A549 (cell line): ENCODE measurements at regions not wholly inside any gene's neighbourhood (a gene's known extent, or its start where the extent isn't known, plus 50 kb on each side); places are given as distances from the start of the nearest gene placed in this dataset.

Experiments
- ATAC-seq, 2 experiments: fragments of 200-7000 bp in 1 of 2; fragments of >200 bp in 1 of 2; cut with Nextera tagmentation in 1 of 2; cut with Tn5 transposase in 1 of 2; 3 replicates each; pipeline versions ENCODE4 v1.8.0 to v1.9.1; 2018 to 2020; ENCODE audit warnings: mild to moderate bottlenecking in 1 of 2, moderate library complexity in 1 of 2
- CTCF ChIA-PET: fragments of 300-600 bp; sonication (Branson Sonifier 250); formaldehyde crosslinking; extraction: SDS; loops from one replicate; lab custom pipeline; 2021; ENCODE audit warnings: antibody characterized with exemption, inconsistent platforms; lab: Yijun Ruan, JAX
- POLR2A ChIA-PET: fragments of 350-600 bp; formaldehyde crosslinking; extraction: SDS; loops from one replicate; lab custom pipeline; 2021; ENCODE audit warnings: antibody characterized with exemption, inconsistent platforms; lab: Yijun Ruan, JAX
- DNase-seq, 2 experiments: peaks; one replicate each; pipeline versions ENCODE4 v3.0.0 to v3.0.0-alpha.2; 2011 to 2016; ENCODE audit warnings: low read depth in 1 of 2, low spot score in 1 of 2
- FAIRE-seq: peaks from 2 replicates; lab custom pipeline; 2011; peaks lifted over from hg19 to GRCh38; lab: Jason Lieb, UNC
- H3K27ac ChIP-seq, 2 experiments: fragments of >200 bp; sonication (Bioruptor Twin); formaldehyde crosslinking; 3 replicates each; pipeline ENCODE4 v1.5.1; 2016 to 2017
- H3K4me1 ChIP-seq: fragments of >200 bp; sonication (Bioruptor Twin); formaldehyde crosslinking; 3 replicates; pipeline ENCODE4 v1.6.1; 2016
- H3K4me2 ChIP-seq: fragments of >200 bp; sonication (Bioruptor Twin); formaldehyde crosslinking; 3 replicates; pipeline ENCODE4 v1.6.1; 2016
- H3K4me3 ChIP-seq: fragments of >200 bp; sonication (Bioruptor Twin); formaldehyde crosslinking; 3 replicates; pipeline ENCODE4 v1.5.1; 2016
- H3K9me3 ChIP-seq: fragments of >200 bp; sonication (Bioruptor Twin); formaldehyde crosslinking; 3 replicates; pipeline ENCODE4 v1.6.1; 2016
- CEBPB ChIP-seq, 2 experiments: fragments of >200 bp in 1 of 2; sonication (Bioruptor Twin) in 1 of 2; formaldehyde crosslinking in 1 of 2; IDR thresholded peaks; 2 replicates each; pipeline ENCODE4 v1.6.1; 2012 to 2016
- ELK1 ChIP-seq: fragments of 150-350 bp; IDR thresholded peaks from 2 replicates; pipeline ENCODE4 v1.6.1; 2014; ENCODE audit warnings: low read depth, mild to moderate bottlenecking, low read length
- EP300 ChIP-seq, 2 experiments: fragments of >200 bp; sonication (Bioruptor Twin); formaldehyde crosslinking; IDR thresholded peaks; 2 replicates in 1 of 2; 3 replicates in 1 of 2; pipeline ENCODE4 v1.6.1; 2016 to 2017
- ESRRA ChIP-seq: fragments of 150-350 bp; IDR thresholded peaks from 2 replicates; pipeline ENCODE4 v1.6.1; 2014; ENCODE audit warnings: mild to moderate bottlenecking, low read length, borderline replicate concordance
- FOXS1 ChIP-seq: fragments of 250-450 bp; sonication (Bioruptor Pico); IDR thresholded peaks from 2 replicates; pipeline ENCODE4 v1.5.0; 2020; ENCODE audit warnings: mild to moderate bottlenecking, moderate library complexity
- GATA3 ChIP-seq: IDR thresholded peaks from 2 replicates; pipeline ENCODE4 v1.6.1; 2012; ENCODE audit warnings: borderline replicate concordance
- HDAC2 ChIP-seq: fragments of 200-600 bp; sonication (generic); IDR thresholded peaks from 2 replicates; pipeline ENCODE4 v1.6.1; 2016
- HES2 ChIP-seq: fragments of >200 bp; sonication (Bioruptor Twin); formaldehyde crosslinking; IDR thresholded peaks from 2 replicates; pipeline ENCODE4 v1.6.1; 2016
- HEYL ChIP-seq: fragments of 250-450 bp; sonication (Bioruptor Pico); IDR thresholded peaks from 2 replicates; pipeline ENCODE4 v1.8.0; 2021; ENCODE audit warnings: mild to moderate bottlenecking, moderate library complexity
- HMGXB4 ChIP-seq: fragments of 250-450 bp; sonication (Bioruptor Pico); IDR thresholded peaks from 2 replicates; pipeline ENCODE4 v1.5.0; 2021; ENCODE audit warnings: mild to moderate bottlenecking, moderate library complexity, borderline replicate concordance
- MAX ChIP-seq: IDR thresholded peaks from 2 replicates; pipeline ENCODE4 v1.6.1; 2012
- NPAS2 ChIP-seq: fragments of 250-450 bp; sonication (Bioruptor Pico); IDR thresholded peaks from 2 replicates; pipeline ENCODE4 v1.8.0; 2022; ENCODE audit warnings: mild to moderate bottlenecking, moderate library complexity, borderline replicate concordance
- RARB ChIP-seq: fragments of 250-450 bp; sonication (Bioruptor Pico); IDR thresholded peaks from 2 replicates; pipeline ENCODE4 v1.8.0; 2021; ENCODE audit warnings: mild to moderate bottlenecking, moderate library complexity
- RNF2 ChIP-seq: fragments of 200-600 bp; sonication (generic); IDR thresholded peaks from 2 replicates; pipeline ENCODE4 v1.6.1; 2016; ENCODE audit warnings: low read depth, mild to moderate bottlenecking, antibody characterized with exemption, moderate library complexity, borderline replicate concordance
- SMC3 ChIP-seq: fragments of >200 bp; sonication (Bioruptor Twin); formaldehyde crosslinking; IDR thresholded peaks from 3 replicates; pipeline ENCODE4 v1.6.1; 2018; ENCODE audit warnings: inconsistent platforms
- SREBF2 ChIP-seq: fragments of 450-650 bp; IDR thresholded peaks from 2 replicates; pipeline ENCODE4 v1.6.1; 2014; ENCODE audit warnings: mild to moderate bottlenecking, moderate library complexity
- TFCP2L1 ChIP-seq: fragments of 250-450 bp; sonication (Bioruptor Pico); IDR thresholded peaks from 2 replicates; pipeline ENCODE4 v1.5.0; 2021; ENCODE audit warnings: mild to moderate bottlenecking
- TP53 ChIP-seq: fragments of 250-450 bp; sonication (Bioruptor Pico); IDR thresholded peaks from 2 replicates; pipeline ENCODE4 v1.5.0; 2021; ENCODE audit warnings: mild to moderate bottlenecking, moderate library complexity
- ZFP36 ChIP-seq: fragments of 450-650 bp; IDR thresholded peaks from 2 replicates; pipeline ENCODE4 v1.6.1; 2014; ENCODE audit warnings: borderline replicate concordance; ENCODE audit not compliant: partially characterized antibody
- ZNF302 ChIP-seq: fragments of 250-450 bp; sonication (Bioruptor Pico); IDR thresholded peaks from 2 replicates; pipeline ENCODE4 v1.9.0; 2021; ENCODE audit warnings: inconsistent platforms, mild to moderate bottlenecking, moderate library complexity
- ZSCAN20 ChIP-seq: fragments of 250-450 bp; sonication (Bioruptor Pico); IDR thresholded peaks from 2 replicates; pipeline ENCODE4 v1.8.0; 2022; ENCODE audit warnings: mild to moderate bottlenecking, moderate library complexity
- WGBS: methylation state at CpG from one replicate; pipeline ENCODE4 v1.1.6; 2017; ENCODE audit errors: missing lambda C conversion rate; 5-methylcytosine and 5-hydroxymethylcytosine counted together
- TF ChIP-seq, protein P1 (sequence below): fragments of >200 bp; sonication (Bioruptor Twin); formaldehyde crosslinking; IDR thresholded peaks from 3 replicates; pipeline ENCODE4 v1.5.1; 2016
- TF ChIP-seq, protein P2 (sequence below): IDR thresholded peaks from 2 replicates; pipeline ENCODE4 v1.6.1; 2012
- TF ChIP-seq, protein P3 (sequence below): fragments of 250-450 bp; sonication (Bioruptor Pico); IDR thresholded peaks from 2 replicates; pipeline ENCODE4 v1.5.0; 2020; ENCODE audit warnings: low read depth, mild to moderate bottlenecking, moderate library complexity
- TF ChIP-seq, protein P4 (sequence below): fragments of 450-650 bp; IDR thresholded peaks from 2 replicates; pipeline ENCODE4 v1.6.1; 2014; ENCODE audit warnings: antibody characterized with exemption
- TF ChIP-seq, protein P5 (sequence below): IDR thresholded peaks from 2 replicates; pipeline ENCODE4 v1.6.1; 2012; ENCODE audit warnings: low read depth, borderline replicate concordance

DNA sequence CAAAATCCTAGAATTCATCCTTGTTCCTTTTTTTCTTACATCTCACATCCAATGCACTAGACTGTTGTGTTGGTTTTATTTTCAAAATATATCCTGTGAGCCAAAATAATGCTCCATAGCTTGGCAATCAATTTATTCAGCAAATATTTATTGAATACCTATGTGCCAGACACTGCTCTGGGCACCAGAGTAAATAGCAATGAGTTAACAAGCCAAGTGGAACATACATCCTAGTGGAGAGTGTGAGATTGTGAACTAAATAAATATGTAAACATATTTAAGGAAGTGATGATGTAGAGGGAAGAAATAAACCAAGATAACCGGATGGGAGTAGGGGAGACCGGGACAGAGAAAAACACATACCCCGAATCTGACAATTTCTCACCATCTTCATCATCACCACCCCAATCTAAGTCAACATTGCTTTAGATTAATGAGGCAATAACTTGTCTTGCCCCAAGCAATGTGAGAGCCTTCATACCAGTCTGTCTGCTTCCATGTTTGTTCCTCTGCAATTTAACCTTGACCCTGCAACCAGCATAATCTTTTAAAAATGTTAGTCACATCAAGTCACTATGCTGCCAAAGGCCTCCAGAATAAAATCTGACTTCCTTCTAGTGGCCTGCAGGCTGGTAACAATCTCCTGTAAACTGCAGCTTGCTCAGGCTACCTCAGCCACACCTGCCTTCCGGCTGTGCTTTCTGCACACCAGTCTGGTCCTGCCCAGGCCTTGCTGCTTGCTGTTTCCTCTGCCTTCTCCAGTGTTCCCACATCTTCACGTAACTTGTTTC is 199.2 kb downstream of the DLEU7 start:
- TF ChIP-seq HDAC2 (no peak), ZSCAN20 (no peak), RNF2 (no peak), NPAS2 (no peak), SREBF2 (no peak), ELK1 (no peak), ZNF302 (CRISPR knock-in tag) (no peak), SMC3 (no peak), FOXS1 (CRISPR knock-in tag) (no peak), EP300 (IDR thresholded peaks at IDR 0.05) (no peak), RARB (CRISPR knock-in tag) (no peak), HEYL (CRISPR knock-in tag) (no peak), MAX (no peak), ZFP36 (no peak), TP53 (CRISPR knock-in tag) (no peak)
- TF ChIP-seq, protein P1, sequence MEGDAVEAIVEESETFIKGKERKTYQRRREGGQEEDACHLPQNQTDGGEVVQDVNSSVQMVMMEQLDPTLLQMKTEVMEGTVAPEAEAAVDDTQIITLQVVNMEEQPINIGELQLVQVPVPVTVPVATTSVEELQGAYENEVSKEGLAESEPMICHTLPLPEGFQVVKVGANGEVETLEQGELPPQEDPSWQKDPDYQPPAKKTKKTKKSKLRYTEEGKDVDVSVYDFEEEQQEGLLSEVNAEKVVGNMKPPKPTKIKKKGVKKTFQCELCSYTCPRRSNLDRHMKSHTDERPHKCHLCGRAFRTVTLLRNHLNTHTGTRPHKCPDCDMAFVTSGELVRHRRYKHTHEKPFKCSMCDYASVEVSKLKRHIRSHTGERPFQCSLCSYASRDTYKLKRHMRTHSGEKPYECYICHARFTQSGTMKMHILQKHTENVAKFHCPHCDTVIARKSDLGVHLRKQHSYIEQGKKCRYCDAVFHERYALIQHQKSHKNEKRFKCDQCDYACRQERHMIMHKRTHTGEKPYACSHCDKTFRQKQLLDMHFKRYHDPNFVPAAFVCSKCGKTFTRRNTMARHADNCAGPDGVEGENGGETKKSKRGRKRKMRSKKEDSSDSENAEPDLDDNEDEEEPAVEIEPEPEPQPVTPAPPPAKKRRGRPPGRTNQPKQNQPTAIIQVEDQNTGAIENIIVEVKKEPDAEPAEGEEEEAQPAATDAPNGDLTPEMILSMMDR, result no peak
- TF ChIP-seq, protein P2, sequence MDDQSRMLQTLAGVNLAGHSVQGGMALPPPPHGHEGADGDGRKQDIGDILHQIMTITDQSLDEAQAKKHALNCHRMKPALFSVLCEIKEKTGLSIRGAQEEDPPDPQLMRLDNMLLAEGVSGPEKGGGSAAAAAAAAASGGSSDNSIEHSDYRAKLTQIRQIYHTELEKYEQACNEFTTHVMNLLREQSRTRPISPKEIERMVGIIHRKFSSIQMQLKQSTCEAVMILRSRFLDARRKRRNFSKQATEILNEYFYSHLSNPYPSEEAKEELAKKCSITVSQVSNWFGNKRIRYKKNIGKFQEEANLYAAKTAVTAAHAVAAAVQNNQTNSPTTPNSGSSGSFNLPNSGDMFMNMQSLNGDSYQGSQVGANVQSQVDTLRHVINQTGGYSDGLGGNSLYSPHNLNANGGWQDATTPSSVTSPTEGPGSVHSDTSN, result no peak
- TF ChIP-seq, protein P3, sequence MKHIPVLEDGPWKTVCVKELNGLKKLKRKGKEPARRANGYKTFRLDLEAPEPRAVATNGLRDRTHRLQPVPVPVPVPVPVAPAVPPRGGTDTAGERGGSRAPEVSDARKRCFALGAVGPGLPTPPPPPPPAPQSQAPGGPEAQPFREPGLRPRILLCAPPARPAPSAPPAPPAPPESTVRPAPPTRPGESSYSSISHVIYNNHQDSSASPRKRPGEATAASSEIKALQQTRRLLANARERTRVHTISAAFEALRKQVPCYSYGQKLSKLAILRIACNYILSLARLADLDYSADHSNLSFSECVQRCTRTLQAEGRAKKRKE, result no peak
- TF ChIP-seq, protein P4, sequence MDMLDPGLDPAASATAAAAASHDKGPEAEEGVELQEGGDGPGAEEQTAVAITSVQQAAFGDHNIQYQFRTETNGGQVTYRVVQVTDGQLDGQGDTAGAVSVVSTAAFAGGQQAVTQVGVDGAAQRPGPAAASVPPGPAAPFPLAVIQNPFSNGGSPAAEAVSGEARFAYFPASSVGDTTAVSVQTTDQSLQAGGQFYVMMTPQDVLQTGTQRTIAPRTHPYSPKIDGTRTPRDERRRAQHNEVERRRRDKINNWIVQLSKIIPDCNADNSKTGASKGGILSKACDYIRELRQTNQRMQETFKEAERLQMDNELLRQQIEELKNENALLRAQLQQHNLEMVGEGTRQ, result no peak
- no peak for DNase-seq
- 80% methylated on average over 5 of the region's 5 CpGs for WGBS
- Histone ChIP-seq H3K4me1 (no peaks in the 10 kb centered on the region), H3K9me3 (no peaks in the 10 kb centered on the region), H3K4me2 (no peak overlapping the region), H3K27ac (no peak overlapping the region), H3K4me3 (no peak overlapping the region)
- CTCF ChIA-PET, result interaction anchor here (0.6 kb wide), 1 partner anchor 16 kb away, joined by 3 read pairs; no protein-coding TSS in a partner anchor
- no peak for ATAC-seq
- POLR2A ChIA-PET, result no interaction called here
- no peak for FAIRE-seq

- 16% methylated on average over 4 of the region's 4 CpGs for WGBS
- Histone ChIP-seq H3K4me2 (no peak overlapping the region), H3K9me3 (no peaks in the 10 kb centered on the region), H3K27ac (no peak overlapping the region), H3K4me3 (no peak overlapping the region), H3K4me1 (no peaks in the 10 kb centered on the region)
- ChIA-PET CTCF (no interaction called here), POLR2A (no interaction called here)
- ATAC-seq (no peak), DNase-seq (no peak), FAIRE-seq (no peak)
- TF ChIP-seq GATA3, result no peak
- TF ChIP-seq ELK1, result no peak
- TF ChIP-seq HES2, result no peak
- no peak for TF ChIP-seq HMGXB4 (CRISPR knock-in tag)
- TF ChIP-seq, protein P5, sequence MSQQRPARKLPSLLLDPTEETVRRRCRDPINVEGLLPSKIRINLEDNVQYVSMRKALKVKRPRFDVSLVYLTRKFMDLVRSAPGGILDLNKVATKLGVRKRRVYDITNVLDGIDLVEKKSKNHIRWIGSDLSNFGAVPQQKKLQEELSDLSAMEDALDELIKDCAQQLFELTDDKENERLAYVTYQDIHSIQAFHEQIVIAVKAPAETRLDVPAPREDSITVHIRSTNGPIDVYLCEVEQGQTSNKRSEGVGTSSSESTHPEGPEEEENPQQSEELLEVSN, result no peak
- TF ChIP-seq ESRRA, result no peak
- TF ChIP-seq HDAC2, result no peak
- TF ChIP-seq TFCP2L1 (CRISPR knock-in tag), result no peak
- TF ChIP-seq, protein P4, result no peak
- no peak for TF ChIP-seq RARB (CRISPR knock-in tag)
- no peak for TF ChIP-seq CEBPB (IDR thresholded peaks at IDR 0.05)
These were observed 198.4 kb downstream of the DLEU7 start for GRCh38 chr13:50645092-50645491.
